MCF 10A (cell line): ENCODE measurements at regions not wholly inside any gene's neighbourhood (a gene's known extent, or its start where the extent isn't known, plus 50 kb on each side); places are given as distances from the start of the nearest gene placed in this dataset.

ENCODE experiments used
- BruUV-seq: library from RNA; stranded (reverse); fragments of 400-500 nt; replicated peaks from 2 replicates; lab custom pipeline; 2021; lab: Mats Ljungman, UMichigan
- CTCF ChIA-PET: fragments of 300-600 bp; sonication (Branson Sonifier 250); formaldehyde crosslinking; extraction: SDS; loops from one replicate; lab custom pipeline; 2021; ENCODE audit warnings: antibody characterized with exemption, inconsistent platforms; lab: Yijun Ruan, JAX
- POLR2A ChIA-PET: fragments of 300-600, 350-650 bp; sonication (Branson Sonifier 250); formaldehyde crosslinking; extraction: SDS; loops from one replicate; lab custom pipeline; 2020; ENCODE audit warnings: antibody characterized with exemption, inconsistent platforms; lab: Yijun Ruan, JAX
- DNase-seq: peaks from one replicate; pipeline ENCODE4 v3.0.0-alpha.2; 2018; ENCODE audit not compliant: unreplicated experiment
- H3K27ac Mint-ChIP-seq: one replicate; pipeline ENCODE4 v1.8.0; 2022; ENCODE audit warnings: mild to moderate bottlenecking, low read depth, mixed read lengths; ENCODE audit not compliant: unreplicated experiment
- H3K27me3 Mint-ChIP-seq: one replicate; pipeline ENCODE4 v1.8.0; 2022; ENCODE audit warnings: mixed read lengths; ENCODE audit not compliant: insufficient read depth, unreplicated experiment
- H3K36me3 Mint-ChIP-seq: one replicate; pipeline ENCODE4 v1.8.0; 2022; ENCODE audit warnings: mild to moderate bottlenecking, moderate library complexity, mixed read lengths; ENCODE audit not compliant: insufficient read depth, unreplicated experiment
- H3K4me1 Mint-ChIP-seq: one replicate; pipeline ENCODE4 v1.8.0; 2022; ENCODE audit warnings: mixed read lengths; ENCODE audit not compliant: insufficient read depth, unreplicated experiment
- H3K4me3 Mint-ChIP-seq: one replicate; pipeline ENCODE4 v1.8.0; 2022; ENCODE audit warnings: mild to moderate bottlenecking, moderate library complexity, mixed read lengths; ENCODE audit not compliant: unreplicated experiment
- H3K9me3 Mint-ChIP-seq: one replicate; pipeline ENCODE4 v1.8.0; 2022; ENCODE audit warnings: mixed read lengths; ENCODE audit not compliant: unreplicated experiment
- CTCF ChIP-seq: fragments of 200-600 bp; IDR thresholded peaks from one replicate; pipeline ENCODE4 v1.8.0; 2022; ENCODE audit warnings: antibody characterized with exemption, mild to moderate bottlenecking; ENCODE audit not compliant: unreplicated experiment
- intact Hi-C: fragments of 100-400 bp; cut with micrococcal nuclease; formaldehyde crosslinking; loops from 2 replicates; pipeline ENCODE4 v1.14.1; 2022

GRCh38 chr15:70202756-70203155, 105.0 kb upstream of the TLE3 start:
- intact Hi-C loops: no loop called here
- ChIA-PET POLR2A (no interaction called here), CTCF (interaction anchor here (1.0 kb wide), 1 partner anchor 44 kb away, joined by 3 read pairs; no protein-coding TSS in a partner anchor)
- no peak for DNase-seq
- BruUV-seq: no TSS peak
- TF ChIP-seq CTCF: no peak
- H3K9me3 Mint-ChIP-seq: no peaks in the 10 kb centered on the region
- no peak overlapping the region for H3K4me3 Mint-ChIP-seq
- peaks cover 7% of the 10 kb centered on the region for H3K4me1 Mint-ChIP-seq
- no peaks in the 10 kb centered on the region for H3K27me3 Mint-ChIP-seq
- H3K27ac Mint-ChIP-seq: no peak overlapping the region
- H3K36me3 Mint-ChIP-seq: no peaks in the 10 kb centered on the region

- peaks cover 21% of the 10 kb centered on the region for H3K4me1 Mint-ChIP-seq
- ChIA-PET POLR2A (no interaction called here), CTCF (no interaction called here)
- H3K27me3 Mint-ChIP-seq: no peaks in the 10 kb centered on the region
- H3K9me3 Mint-ChIP-seq: no peaks in the 10 kb centered on the region
- no peak for DNase-seq
- no peak for TF ChIP-seq CTCF
- no peak overlapping the region for H3K27ac Mint-ChIP-seq
- intact Hi-C loops: no loop called here
- no TSS peak for BruUV-seq
- H3K4me3 Mint-ChIP-seq: no peak overlapping the region
- no peaks in the 10 kb centered on the region for H3K36me3 Mint-ChIP-seq
These were observed 103.7 kb upstream of the TLE3 start for GRCh38 chr15:70201425-70201775.

GRCh38 chr15:70200511-70201424, 103.1 kb upstream of the TLE3 start:
- ChIA-PET POLR2A (interaction anchor here (0.5 kb wide), 1 partner anchor 103 kb away, joined by 3 read pairs; the partner anchor contains the start of gene TLE3), CTCF (interaction anchor here (0.6 kb wide), 1 partner anchor 74 kb away, joined by 3 read pairs; no protein-coding TSS in a partner anchor)
- DNase-seq: no peak
- Mint-ChIP-seq H3K4me1 (peaks cover 27% of the 10 kb centered on the region), H3K36me3 (no peaks in the 10 kb centered on the region), H3K9me3 (no peaks in the 10 kb centered on the region), H3K4me3 (no peak overlapping the region), H3K27ac (no peak overlapping the region), H3K27me3 (no peaks in the 10 kb centered on the region)
- intact Hi-C loops: no loop called here
- no peak for TF ChIP-seq CTCF
- no TSS peak for BruUV-seq

- Mint-ChIP-seq H3K36me3 (no peaks in the 10 kb centered on the region), H3K27ac (no peak overlapping the region), H3K4me1 (peaks cover 37% of the 10 kb centered on the region), H3K27me3 (no peaks in the 10 kb centered on the region), H3K9me3 (no peaks in the 10 kb centered on the region), H3K4me3 (no peak overlapping the region)
- no TSS peak for BruUV-seq
- ChIA-PET CTCF (interaction anchor here (0.6 kb wide), 1 partner anchor 75 kb away, joined by 3 read pairs; no protein-coding TSS in a partner anchor), POLR2A (no interaction called here)
- no peak for DNase-seq
- intact Hi-C loops: no loop called here
- no peak for TF ChIP-seq CTCF
These were observed 102.1 kb upstream of the TLE3 start for GRCh38 chr15:70199540-70200410.
